ENCODE measurements at regions not wholly inside any gene's neighbourhood (a gene's known extent, or its start where the extent isn't known, plus 50 kb on each side); places are given as distances from the start of the nearest gene placed in this dataset.

DNA sequence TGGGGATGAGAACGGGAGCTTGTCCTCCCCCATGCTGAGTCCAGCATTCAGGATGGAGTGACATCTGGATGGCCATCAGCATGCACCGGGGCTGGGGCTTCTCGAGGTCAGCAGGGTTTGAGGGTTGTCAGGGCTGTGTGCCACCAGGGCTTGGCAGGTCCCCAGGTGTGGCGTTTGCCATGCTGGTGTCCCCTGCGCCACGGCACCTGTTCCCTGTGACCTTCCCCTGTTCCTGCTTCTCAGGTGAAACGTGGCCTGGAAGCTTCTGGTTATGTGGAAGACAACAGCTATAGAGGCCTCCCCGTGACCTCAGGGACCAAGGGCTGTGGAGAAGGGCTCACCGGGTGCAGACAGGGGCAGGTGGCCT, 152.4 kb downstream of the KIF26A start:
- TF ChIP-seq FOXK2 (IDR thresholded peaks at IDR 0.05), result no peak
- TF ChIP-seq SUZ12 (IDR thresholded peaks at IDR 0.05), result no peak
- TF ChIP-seq L3MBTL2 (conservative IDR thresholded peaks at IDR 0.05), result no peak
- TF ChIP-seq ELF4 (IDR thresholded peaks at IDR 0.05), result no peak
- TF ChIP-seq, protein P1, sequence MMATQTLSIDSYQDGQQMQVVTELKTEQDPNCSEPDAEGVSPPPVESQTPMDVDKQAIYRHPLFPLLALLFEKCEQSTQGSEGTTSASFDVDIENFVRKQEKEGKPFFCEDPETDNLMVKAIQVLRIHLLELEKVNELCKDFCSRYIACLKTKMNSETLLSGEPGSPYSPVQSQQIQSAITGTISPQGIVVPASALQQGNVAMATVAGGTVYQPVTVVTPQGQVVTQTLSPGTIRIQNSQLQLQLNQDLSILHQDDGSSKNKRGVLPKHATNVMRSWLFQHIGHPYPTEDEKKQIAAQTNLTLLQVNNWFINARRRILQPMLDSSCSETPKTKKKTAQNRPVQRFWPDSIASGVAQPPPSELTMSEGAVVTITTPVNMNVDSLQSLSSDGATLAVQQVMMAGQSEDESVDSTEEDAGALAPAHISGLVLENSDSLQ (IDR thresholded peaks at IDR 0.05), result no peak
- TF ChIP-seq TARDBP (IDR thresholded peaks at IDR 0.05), result no peak
- no peak for TF ChIP-seq BHLHE40 (IDR thresholded peaks at IDR 0.05; ENCODE audit: borderline replicate concordance)
- TF ChIP-seq FOXM1 (IDR thresholded peaks at IDR 0.05; ENCODE audit: borderline replicate concordance), result no peak
- TF ChIP-seq ZNF384 (IDR thresholded peaks at IDR 0.05), result no peak
- TF ChIP-seq ARNT (IDR thresholded peaks at IDR 0.05), result no peak
- no peak for TF ChIP-seq SP1 (IDR thresholded peaks at IDR 0.05)
- no peak for TF ChIP-seq LEF1 (IDR thresholded peaks at IDR 0.05; ENCODE audit: borderline replicate concordance)
- TF ChIP-seq FOXA1 (IDR thresholded peaks at IDR 0.05), result no peak
- TF ChIP-seq NFRKB (IDR thresholded peaks at IDR 0.05), result no peak

Measured in HEK293T (cell line).